Colonic mucosa (tissue), 4 donors: ENCODE measurements at regions not wholly inside any gene's neighbourhood (a gene's known extent, or its start where the extent isn't known, plus 50 kb on each side); places are given as distances from the start of the nearest gene placed in this dataset.

Experiments
- DNase-seq: peaks from one replicate; pipeline ENCODE4 v3.0.0-alpha.2; 2020
- H3K27ac ChIP-seq: fragments of 200-600 bp; one replicate; pipeline ENCODE4 v1.8.0; 2021
- H3K27me3 ChIP-seq: fragments of 200-600 bp; one replicate; pipeline ENCODE4 v1.8.0; 2021
- H3K36me3 ChIP-seq: fragments of 200-600 bp; one replicate; pipeline ENCODE4 v1.8.0; 2021
- H3K4me1 ChIP-seq: fragments of 200-600 bp; one replicate; pipeline ENCODE4 v1.8.0; 2021; ENCODE audit warnings: mild to moderate bottlenecking
- H3K4me3 ChIP-seq: fragments of 200-600 bp; one replicate; pipeline ENCODE4 v1.8.0; 2021
- H3K9ac ChIP-seq, 2 donors: one replicate each; pipeline ENCODE4 v1.7.0; 2013; ENCODE audit warnings: control low read depth in 2 of 2, low read depth in 2 of 2, low read length in 2 of 2
- H3K9me3 ChIP-seq: fragments of 200-600 bp; one replicate; pipeline ENCODE4 v1.8.0; 2021
- CTCF ChIP-seq: fragments of 200-600 bp; IDR thresholded peaks from one replicate; pipeline ENCODE4 v1.8.0; 2022; ENCODE audit warnings: antibody characterized with exemption, mild to moderate bottlenecking
- intact Hi-C: fragments of 100-400 bp; cut with DNase I; formaldehyde crosslinking; loops from one replicate; pipeline ENCODE4 v1.14.1; 2022
- donor health status: healthy.
- donor health status: DM: no; HTN: no; CAD: no.
- donor health status: DM: no; HTN: no; CAD: no.

- no peaks in the 10 kb centered on the region for H3K36me3 ChIP-seq
- H3K4me1 ChIP-seq = no peaks in the 10 kb centered on the region
- no peak for TF ChIP-seq CTCF
- no peak for DNase-seq
- H3K27ac ChIP-seq = no peak overlapping the region
- H3K4me3 ChIP-seq = no peak overlapping the region
- no peaks in the 10 kb centered on the region for H3K9me3 ChIP-seq
- no peaks in the 10 kb centered on the region for H3K27me3 ChIP-seq
- H3K9ac ChIP-seq = no peak overlapping the region
- intact Hi-C loops = no loop called here
Observed at GRCh38 chr5:54670281-54670680, 152.7 kb downstream of the SNX18 start.

GRCh38 chr5:54669845-54670244 lies 152.3 kb downstream of the SNX18 start:
- Histone ChIP-seq H3K27me3 (no peaks in the 10 kb centered on the region), H3K36me3 (no peaks in the 10 kb centered on the region), H3K4me3 (no peak overlapping the region), H3K9me3 (no peaks in the 10 kb centered on the region), H3K9ac (no peak overlapping the region), H3K27ac (no peak overlapping the region), H3K4me1 (no peaks in the 10 kb centered on the region)
- intact Hi-C loops = no loop called here
- TF ChIP-seq CTCF = no peak
- DNase-seq = no peak

GRCh38 chr5:54669285-54669684 lies 151.7 kb downstream of the SNX18 start:
- H3K9ac ChIP-seq = no peak overlapping the region
- no peaks in the 10 kb centered on the region for H3K4me1 ChIP-seq
- H3K9me3 ChIP-seq = no peaks in the 10 kb centered on the region
- no peaks in the 10 kb centered on the region for H3K36me3 ChIP-seq
- no peak for TF ChIP-seq CTCF
- intact Hi-C loops = no loop called here
- H3K4me3 ChIP-seq = no peak overlapping the region
- no peak overlapping the region for H3K27ac ChIP-seq
- DNase-seq = no peak
- H3K27me3 ChIP-seq = no peaks in the 10 kb centered on the region

- TF ChIP-seq CTCF = no peak
- Histone ChIP-seq H3K9me3 (no peaks in the 10 kb centered on the region), H3K27me3 (no peaks in the 10 kb centered on the region), H3K9ac (no peak overlapping the region), H3K4me3 (no peak overlapping the region), H3K36me3 (no peaks in the 10 kb centered on the region), H3K27ac (no peak overlapping the region), H3K4me1 (no peaks in the 10 kb centered on the region)
- DNase-seq = no peak
- intact Hi-C loops = no loop called here
Observed at GRCh38 chr5:54668096-54668495, 150.5 kb downstream of the SNX18 start.

- Histone ChIP-seq H3K4me3 (no peak overlapping the region), H3K27me3 (no peaks in the 10 kb centered on the region), H3K9ac (no peak overlapping the region), H3K9me3 (no peaks in the 10 kb centered on the region), H3K4me1 (no peaks in the 10 kb centered on the region), H3K27ac (no peak overlapping the region), H3K36me3 (no peaks in the 10 kb centered on the region)
- no peak for DNase-seq
- intact Hi-C loops = no loop called here
- TF ChIP-seq CTCF = no peak
Observed at GRCh38 chr5:54667136-54667535, 149.6 kb downstream of the SNX18 start.

GRCh38 chr5:54663866-54664265 lies 146.3 kb downstream of the SNX18 start:
- Histone ChIP-seq H3K4me3 (no peak overlapping the region), H3K9ac (no peak overlapping the region), H3K9me3 (no peaks in the 10 kb centered on the region), H3K36me3 (no peaks in the 10 kb centered on the region), H3K27ac (no peak overlapping the region), H3K4me1 (no peaks in the 10 kb centered on the region), H3K27me3 (no peaks in the 10 kb centered on the region)
- no peak for DNase-seq
- intact Hi-C loops = no loop called here
- TF ChIP-seq CTCF = no peak
